SH-SY5Y (cell line): ENCODE measurements at regions not wholly inside any gene's neighbourhood (a gene's known extent, or its start where the extent isn't known, plus 50 kb on each side); places are given as distances from the start of the nearest gene placed in this dataset.

Experiments
- GATA2 ChIP-seq: IDR thresholded peaks from 2 replicates; pipeline ENCODE4 v1.6.1; 2011; ENCODE audit warnings: mild to moderate bottlenecking, low read depth, low read length
- GATA3 ChIP-seq: IDR thresholded peaks from 2 replicates; pipeline ENCODE4 v1.6.1; 2011; ENCODE audit warnings: low read depth, mild to moderate bottlenecking, low read length, moderate library complexity

GRCh38 chr7:146057958-146058357 lies 58.6 kb upstream of the CNTNAP2 start:
- TF ChIP-seq GATA3 (no peak), GATA2 (no peak)

- TF ChIP-seq GATA2: no peak
- TF ChIP-seq GATA3: no peak
Observed at GRCh38 chr7:146054909-146055308, 61.7 kb upstream of the CNTNAP2 start.

- TF ChIP-seq GATA3 (no peak), GATA2 (no peak)
Observed at GRCh38 chr7:146053492-146053891, 63.1 kb upstream of the CNTNAP2 start.

- TF ChIP-seq GATA3: peak; percentile 81
- peak; percentile 52; the same call in 1 of the 2 replicates for TF ChIP-seq GATA2
Observed at GRCh38 chr7:146028251-146028750, 88.3 kb upstream of the CNTNAP2 start.

GRCh38 chr7:146027243-146027642 lies 89.4 kb upstream of the CNTNAP2 start:
- TF ChIP-seq GATA2 (no peak), GATA3 (no peak)

- TF ChIP-seq GATA3: no peak
- no peak for TF ChIP-seq GATA2
Observed at GRCh38 chr7:146022776-146023175, 93.8 kb upstream of the CNTNAP2 start.

GRCh38 chr7:146008293-146008692 lies 108.3 kb upstream of the CNTNAP2 start:
- no peak for TF ChIP-seq GATA3
- no peak for TF ChIP-seq GATA2

GRCh38 chr7:146004805-146005204 lies 111.8 kb upstream of the CNTNAP2 start:
- TF ChIP-seq GATA3 (no peak), GATA2 (no peak)

GRCh38 chr7:146002431-146003078 lies 114.0 kb upstream of the CNTNAP2 start:
- no peak for TF ChIP-seq GATA3
- TF ChIP-seq GATA2: no peak

- TF ChIP-seq GATA2: no peak
- no peak for TF ChIP-seq GATA3
Observed at GRCh38 chr7:146002008-146002407, 114.6 kb upstream of the CNTNAP2 start.

- TF ChIP-seq GATA2 (no peak), GATA3 (no peak)
Observed at GRCh38 chr7:146000882-146001281, 115.7 kb upstream of the CNTNAP2 start.

- TF ChIP-seq GATA3 (no peak), GATA2 (no peak)
Observed at GRCh38 chr7:145989469-145989868, 127.1 kb upstream of the CNTNAP2 start.

GRCh38 chr7:145986248-145986874 lies 130.2 kb upstream of the CNTNAP2 start:
- TF ChIP-seq GATA3 (no peak), GATA2 (no peak)

- TF ChIP-seq GATA3 (no peak), GATA2 (no peak)
Observed at GRCh38 chr7:145978769-145979168, 137.8 kb upstream of the CNTNAP2 start.

- TF ChIP-seq GATA3: no peak
Observed at GRCh38 chr7:145959981-145960380, 156.6 kb upstream of the CNTNAP2 start.
